Ishikawa (cell line): ENCODE measurements at regions not wholly inside any gene's neighbourhood (a gene's known extent, or its start where the extent isn't known, plus 50 kb on each side); places are given as distances from the start of the nearest gene placed in this dataset.

Source experiments
- CEBPB ChIP-seq: IDR thresholded peaks from 2 replicates; pipeline ENCODE4 v1.6.1; 2012
- EP300 ChIP-seq: IDR thresholded peaks from 2 replicates; pipeline ENCODE4 v1.6.1; 2012; ENCODE audit warnings: borderline replicate concordance
- NFIC ChIP-seq: IDR thresholded peaks from 2 replicates; pipeline ENCODE4 v1.6.1; 2012
- REST ChIP-seq: IDR thresholded peaks from 2 replicates; pipeline ENCODE4 v1.6.1; 2012; ENCODE audit warnings: low read depth, mild to moderate bottlenecking
- TAF1 ChIP-seq: IDR thresholded peaks from 2 replicates; pipeline ENCODE4 v1.6.1; 2012; ENCODE audit warnings: low read depth, mild to moderate bottlenecking
- TCF12 ChIP-seq: IDR thresholded peaks from 2 replicates; pipeline ENCODE4 v1.6.1; 2012; ENCODE audit warnings: low read depth
- TF ChIP-seq, protein P1 (sequence below): IDR thresholded peaks from 2 replicates; pipeline ENCODE4 v1.6.1; 2012

DNA sequence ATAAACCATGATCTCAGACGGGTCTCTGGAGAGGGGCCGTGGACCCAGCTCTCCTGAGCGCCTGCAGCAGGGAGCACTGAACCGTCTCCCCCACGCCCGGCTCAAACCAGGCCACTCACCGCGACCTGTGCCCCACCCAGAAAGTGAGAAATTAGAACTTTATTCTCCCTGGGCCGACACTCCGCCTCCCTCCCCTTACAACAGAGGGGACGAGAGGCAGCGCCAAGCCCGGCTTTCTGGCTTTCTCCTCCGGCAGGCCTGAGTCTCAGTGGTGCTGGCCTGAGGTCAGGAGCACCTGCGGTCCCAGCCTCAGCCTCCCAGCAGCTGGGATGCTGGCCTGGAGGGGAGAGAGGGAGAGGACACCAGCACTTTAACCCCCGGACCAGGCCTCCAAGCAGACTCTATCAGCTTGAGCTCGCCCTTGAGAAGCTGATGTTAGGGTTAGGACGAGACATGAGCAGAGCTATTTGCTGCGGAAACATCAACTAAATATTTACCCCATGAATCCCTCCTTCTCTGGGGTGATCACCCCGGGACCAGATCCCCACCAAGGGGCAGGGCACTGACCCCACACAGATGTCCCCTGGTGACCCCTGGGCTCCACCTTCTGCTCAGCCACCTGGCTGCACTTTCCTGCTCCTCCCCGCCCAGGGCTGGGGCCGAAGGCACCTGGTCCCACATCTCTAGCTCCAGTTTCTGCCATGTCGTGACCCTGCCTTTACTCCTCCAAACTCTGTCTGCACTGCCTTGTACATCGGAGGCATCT lies 856.3 kb upstream of the SALL3 start:
- TF ChIP-seq TAF1, result no peak
- TF ChIP-seq CEBPB, result no peak
- TF ChIP-seq REST, result no peak
- TF ChIP-seq, protein P1, sequence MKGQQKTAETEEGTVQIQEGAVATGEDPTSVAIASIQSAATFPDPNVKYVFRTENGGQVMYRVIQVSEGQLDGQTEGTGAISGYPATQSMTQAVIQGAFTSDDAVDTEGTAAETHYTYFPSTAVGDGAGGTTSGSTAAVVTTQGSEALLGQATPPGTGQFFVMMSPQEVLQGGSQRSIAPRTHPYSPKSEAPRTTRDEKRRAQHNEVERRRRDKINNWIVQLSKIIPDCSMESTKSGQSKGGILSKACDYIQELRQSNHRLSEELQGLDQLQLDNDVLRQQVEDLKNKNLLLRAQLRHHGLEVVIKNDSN, result no peak
- TF ChIP-seq NFIC, result no peak
- no peak for TF ChIP-seq TCF12
- no peak for TF ChIP-seq EP300
